ENCODE measurements at regions not wholly inside any gene's neighbourhood (a gene's known extent, or its start where the extent isn't known, plus 50 kb on each side); places are given as distances from the start of the nearest gene placed in this dataset.
"Not testable (repeated sequence)": the region's sequence is repeated elsewhere in the genome, so short reads cannot be mapped to it uniquely, and the experiment has no call there.

DNA sequence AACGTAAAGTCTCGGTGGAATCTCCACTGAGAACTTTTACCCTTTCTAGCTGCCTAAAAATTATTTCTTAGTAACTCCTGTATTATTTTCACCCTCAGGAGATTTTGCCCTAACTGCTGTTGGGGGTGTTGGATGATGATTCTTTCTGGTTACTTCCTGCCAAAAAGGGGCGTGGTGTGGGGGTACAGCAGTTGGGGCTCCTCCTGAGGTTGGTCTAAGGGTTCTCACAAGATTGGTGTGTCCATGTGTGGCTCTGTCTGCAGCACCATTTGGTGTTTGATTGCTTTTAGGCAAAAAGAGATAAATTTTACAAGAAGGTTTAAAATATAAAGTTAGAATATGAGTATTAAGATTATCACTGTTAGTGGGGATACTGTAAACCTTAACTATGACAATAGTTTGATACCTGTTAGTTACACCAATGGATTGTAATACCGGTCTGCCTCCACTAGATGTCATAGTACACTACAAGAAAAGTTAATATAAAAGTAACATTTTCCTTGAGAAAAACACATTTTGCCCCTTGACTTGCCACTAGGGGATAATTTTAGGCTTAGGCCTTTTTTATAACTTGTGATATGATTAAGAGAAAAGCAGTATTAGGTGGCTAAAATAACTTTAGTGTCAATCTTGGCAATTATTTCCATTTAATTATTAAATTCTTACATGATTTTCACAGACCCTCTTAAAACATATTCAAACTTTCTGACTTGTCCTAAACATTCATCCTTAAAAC is 928.7 kb downstream of the IPMK start:
- Mint-ChIP-seq H3K27ac (no peak overlapping the region), H3K4me3 (no peak overlapping the region), H3K4me1 (no peaks in the 10 kb centered on the region), H3K27me3 (no peaks in the 10 kb centered on the region), H3K36me3 (no peaks in the 10 kb centered on the region), H3K9me3 (peaks cover 3 to 8% of the 10 kb centered on the region in 2 donors)
- DNase-seq (no peak), ATAC-seq (replicated peaks) (peak; percentile 36)

GRCh38 chr10:57336865-57337264 is 930.8 kb downstream of the IPMK start:
- ATAC-seq (replicated peaks) = no peak
- H3K4me3 Mint-ChIP-seq = no peak overlapping the region
- no peaks in the 10 kb centered on the region for H3K36me3 Mint-ChIP-seq
- no peaks in the 10 kb centered on the region for H3K27me3 Mint-ChIP-seq
- H3K9me3 Mint-ChIP-seq = no peaks in the 10 kb centered on the region
- no peak for DNase-seq
- H3K4me1 Mint-ChIP-seq = no peaks in the 10 kb centered on the region
- H3K27ac Mint-ChIP-seq = no peak overlapping the region

GRCh38 chr10:57336341-57336740 is 931.4 kb downstream of the IPMK start:
- Mint-ChIP-seq H3K4me1 (no peaks in the 10 kb centered on the region), H3K36me3 (no peaks in the 10 kb centered on the region), H3K27ac (no peak overlapping the region), H3K4me3 (no peak overlapping the region), H3K9me3 (no peaks in the 10 kb centered on the region), H3K27me3 (no peaks in the 10 kb centered on the region)
- ATAC-seq (replicated peaks) (no peak), DNase-seq (no peak)

GRCh38 chr10:57334523-57334922 is 933.2 kb downstream of the IPMK start:
- no peak overlapping the region for H3K27ac Mint-ChIP-seq
- H3K27me3 Mint-ChIP-seq = no peaks in the 10 kb centered on the region

GRCh38 chr10:57333880-57334279 is 933.8 kb downstream of the IPMK start:
- no peaks in the 10 kb centered on the region for H3K27me3 Mint-ChIP-seq

More at GRCh38 chr10:57334523-57334922, 933.2 kb downstream of the IPMK start:
- Mint-ChIP-seq H3K36me3 (no peaks in the 10 kb centered on the region), H3K9me3 (no peaks in the 10 kb centered on the region), H3K4me3 (no peak overlapping the region), H3K4me1 (no peaks in the 10 kb centered on the region)
- no peak for ATAC-seq (replicated peaks)
- no peak for DNase-seq

DNA sequence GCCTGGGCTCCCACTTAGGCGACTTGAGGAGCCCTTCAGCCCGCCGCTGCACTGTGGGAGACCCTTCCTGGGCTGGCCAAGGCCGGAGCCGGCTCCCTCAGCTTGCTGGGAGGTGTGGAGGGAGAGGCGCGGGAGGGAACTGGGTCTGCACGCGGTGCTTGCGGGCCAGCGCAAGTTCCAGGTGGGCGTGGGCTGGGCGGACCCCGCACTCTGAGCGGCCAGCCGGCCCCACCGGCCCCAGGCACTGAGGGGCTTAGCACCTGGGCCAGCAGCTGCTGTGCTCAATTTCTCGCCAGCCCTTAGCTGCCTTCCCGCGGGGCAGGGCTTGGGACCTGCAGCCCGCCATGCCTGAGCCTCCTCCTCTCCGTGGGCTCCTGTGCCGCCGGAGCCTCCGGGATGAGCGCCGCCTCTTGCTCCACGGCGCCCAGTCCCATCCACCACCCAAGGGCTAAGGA is 946.3 kb downstream of the IPMK start:
- not testable (repeated sequence) for H3K36me3 Mint-ChIP-seq; DNase-seq; H3K27me3 Mint-ChIP-seq; ATAC-seq (replicated peaks); H3K27ac Mint-ChIP-seq; H3K9me3 Mint-ChIP-seq; H3K4me3 Mint-ChIP-seq; H3K4me1 Mint-ChIP-seq

More at GRCh38 chr10:57333880-57334279, 933.8 kb downstream of the IPMK start:
- Mint-ChIP-seq H3K36me3 (no peaks in the 10 kb centered on the region), H3K4me1 (no peaks in the 10 kb centered on the region), H3K4me3 (no peak overlapping the region), H3K27ac (no peak overlapping the region), H3K9me3 (no peaks in the 10 kb centered on the region)
- ATAC-seq (replicated peaks) = no peak
- no peak for DNase-seq

DNA sequence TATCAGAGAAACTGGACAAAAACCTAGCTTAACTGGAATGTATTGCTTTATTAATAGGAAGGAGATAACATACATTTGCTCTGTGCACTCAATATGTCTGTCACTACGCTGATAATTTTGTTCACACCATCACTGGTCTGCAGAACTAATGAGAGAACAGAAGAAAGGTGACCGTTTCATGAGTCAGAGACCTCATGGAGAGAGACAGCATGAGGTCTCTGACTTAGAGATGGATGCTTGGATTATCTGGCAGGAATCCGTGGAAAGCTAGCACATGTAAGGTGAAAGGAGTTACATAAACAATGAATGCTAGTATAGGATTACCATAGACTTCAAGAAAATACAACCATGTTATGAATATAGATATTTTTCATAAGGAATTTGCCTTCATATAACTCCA is 947.3 kb downstream of the IPMK start:
- Mint-ChIP-seq H3K4me1 (no peaks in the 10 kb centered on the region), H3K36me3 (no peaks in the 10 kb centered on the region), H3K27me3 (no peaks in the 10 kb centered on the region), H3K9me3 (no peaks in the 10 kb centered on the region), H3K4me3 (no peak overlapping the region), H3K27ac (no peak overlapping the region)
- ATAC-seq (replicated peaks) = no peak
- no peak for DNase-seq

DNA sequence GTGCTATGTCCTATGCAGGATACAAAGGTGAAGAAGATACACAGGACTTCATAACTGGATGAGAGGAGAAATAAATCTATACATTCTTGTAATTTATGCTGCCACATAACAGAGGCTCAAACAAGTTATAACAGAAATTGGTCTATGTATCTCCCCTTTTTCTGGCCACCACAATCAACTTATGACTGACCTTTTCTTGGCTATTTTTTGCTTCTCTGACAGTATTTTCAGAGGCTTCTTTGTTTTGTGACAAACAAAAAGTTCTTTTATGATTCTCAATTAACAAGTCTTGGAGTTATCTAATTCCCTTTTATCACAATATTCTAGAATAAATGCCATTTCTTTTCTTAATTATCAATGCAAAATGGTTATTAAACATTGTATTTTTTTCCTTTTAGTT is 953.0 kb upstream of the ZWINT start:
- H3K27ac Mint-ChIP-seq = no peak overlapping the region
- H3K4me1 Mint-ChIP-seq = no peaks in the 10 kb centered on the region
- no peak for ATAC-seq (replicated peaks)
- no peaks in the 10 kb centered on the region for H3K9me3 Mint-ChIP-seq
- no peak overlapping the region for H3K4me3 Mint-ChIP-seq
- DNase-seq = no peak
- no peaks in the 10 kb centered on the region for H3K27me3 Mint-ChIP-seq
- H3K36me3 Mint-ChIP-seq = no peaks in the 10 kb centered on the region

- DNase-seq = no peak
- Mint-ChIP-seq H3K4me1 (no peaks in the 10 kb centered on the region), H3K27me3 (no peaks in the 10 kb centered on the region), H3K4me3 (no peak overlapping the region), H3K27ac (no peak overlapping the region), H3K36me3 (no peaks in the 10 kb centered on the region), H3K9me3 (no peaks in the 10 kb centered on the region)
- no peak for ATAC-seq (replicated peaks)
Observed at GRCh38 chr10:57303566-57303965, 942.5 kb upstream of the ZWINT start.

GRCh38 chr10:57300718-57301117 is 939.7 kb upstream of the ZWINT start:
- DNase-seq (no peak), ATAC-seq (replicated peaks) (no peak)
- no peak overlapping the region for H3K27ac Mint-ChIP-seq
- no peaks in the 10 kb centered on the region for H3K4me1 Mint-ChIP-seq
- no peaks in the 10 kb centered on the region for H3K9me3 Mint-ChIP-seq
- H3K4me3 Mint-ChIP-seq = no peak overlapping the region
- no peaks in the 10 kb centered on the region for H3K27me3 Mint-ChIP-seq
- H3K36me3 Mint-ChIP-seq = no peaks in the 10 kb centered on the region

- H3K27ac Mint-ChIP-seq = no peak overlapping the region
- peaks cover 0 to 4% of the 10 kb centered on the region in 2 donors for H3K4me1 Mint-ChIP-seq
- H3K27me3 Mint-ChIP-seq = no peaks in the 10 kb centered on the region
- DNase-seq (no peak), ATAC-seq (replicated peaks) (no peak)
- H3K4me3 Mint-ChIP-seq = no peak overlapping the region
- no peaks in the 10 kb centered on the region for H3K36me3 Mint-ChIP-seq
- H3K9me3 Mint-ChIP-seq = no peaks in the 10 kb centered on the region
Observed at GRCh38 chr10:57294698-57295097, 933.6 kb upstream of the ZWINT start.

- Mint-ChIP-seq H3K36me3 (no peaks in the 10 kb centered on the region), H3K9me3 (peaks cover 1 to 4% of the 10 kb centered on the region in 2 donors), H3K27ac (no peak overlapping the region), H3K27me3 (no peaks in the 10 kb centered on the region), H3K4me3 (no peak overlapping the region), H3K4me1 (no peaks in the 10 kb centered on the region)
- no peak for ATAC-seq (replicated peaks)
- no peak for DNase-seq
Observed at GRCh38 chr10:57288754-57289153, 927.7 kb upstream of the ZWINT start.

DNA sequence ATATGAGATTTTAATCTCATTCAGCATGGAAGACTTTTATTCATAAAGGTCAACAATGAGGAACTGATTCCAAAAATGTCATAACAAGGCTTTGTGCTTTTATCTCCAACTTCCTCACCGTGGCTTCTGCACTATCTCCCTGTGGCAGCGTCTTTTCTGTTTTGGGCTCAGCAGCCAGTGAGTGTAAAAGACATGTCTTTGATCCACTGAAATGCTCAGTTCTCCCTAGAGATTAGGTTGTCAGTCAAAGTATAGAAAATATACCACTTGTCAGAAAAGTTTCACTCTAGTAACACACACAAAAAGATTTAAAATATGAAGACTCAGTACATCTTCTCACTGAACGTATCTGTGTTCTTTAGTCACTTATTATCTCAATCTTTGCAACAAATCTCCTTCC is 901.8 kb upstream of the ZWINT start:
- H3K36me3 Mint-ChIP-seq = no peaks in the 10 kb centered on the region
- H3K9me3 Mint-ChIP-seq = peaks cover 0 to 5% of the 10 kb centered on the region in 2 donors
- no peaks in the 10 kb centered on the region for H3K27me3 Mint-ChIP-seq
- no peak overlapping the region for H3K4me3 Mint-ChIP-seq
- H3K4me1 Mint-ChIP-seq = no peaks in the 10 kb centered on the region
- ATAC-seq (replicated peaks) = no peak
- H3K27ac Mint-ChIP-seq = no peak overlapping the region
- DNase-seq = no peak

GRCh38 chr10:57260175-57260574 is 899.1 kb upstream of the ZWINT start:
- Mint-ChIP-seq H3K4me1 (no peaks in the 10 kb centered on the region), H3K27me3 (no peaks in the 10 kb centered on the region), H3K9me3 (peaks cover 0 to 5% of the 10 kb centered on the region in 2 donors), H3K27ac (no peak overlapping the region), H3K36me3 (no peaks in the 10 kb centered on the region), H3K4me3 (no peak overlapping the region)
- ATAC-seq (replicated peaks) (no peak), DNase-seq (no peak)

DNA sequence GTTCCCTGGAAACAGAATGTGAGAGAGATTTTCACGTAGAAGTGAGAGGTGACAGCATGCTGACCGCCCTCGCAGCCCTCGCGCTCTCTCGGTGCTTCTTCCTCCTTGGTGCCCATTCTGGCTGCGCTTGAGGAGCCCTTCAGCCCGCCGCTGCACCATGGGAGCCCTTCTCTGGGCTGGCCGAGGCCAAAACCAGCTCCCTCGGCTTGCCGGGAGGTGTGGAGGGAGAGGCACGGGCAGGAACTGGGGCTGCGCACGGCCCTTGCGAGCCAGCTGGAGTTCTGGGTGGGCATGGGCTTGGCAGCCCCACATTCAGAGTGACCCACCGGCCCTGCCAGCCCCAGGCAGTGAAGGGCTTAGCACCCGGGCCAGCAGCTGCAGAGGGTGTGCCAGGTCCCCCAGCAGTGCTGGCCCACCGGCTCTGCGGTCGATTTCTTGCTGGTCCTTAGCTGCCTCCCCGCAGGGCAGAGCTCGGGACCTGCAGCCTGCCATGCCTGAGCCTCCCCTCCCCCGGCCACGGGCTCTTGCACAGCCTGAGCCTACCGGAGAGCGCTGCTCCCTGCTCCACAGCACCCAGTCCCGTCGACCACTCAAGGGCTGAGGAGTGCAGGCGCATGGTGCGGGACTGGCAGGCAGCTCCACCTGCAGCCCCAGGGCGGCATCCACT is 888.7 kb upstream of the ZWINT start:
- no peak overlapping the region for H3K4me3 Mint-ChIP-seq
- ATAC-seq (replicated peaks) (no peak), DNase-seq (no peak)
- peaks cover 0 to 5% of the 10 kb centered on the region in 2 donors for H3K9me3 Mint-ChIP-seq
- H3K27ac Mint-ChIP-seq = no peak overlapping the region
- no peaks in the 10 kb centered on the region for H3K4me1 Mint-ChIP-seq
- no peaks in the 10 kb centered on the region for H3K36me3 Mint-ChIP-seq
- H3K27me3 Mint-ChIP-seq = no peaks in the 10 kb centered on the region
